Natural killer cell (primary cell): ENCODE measurements at regions not wholly inside any gene's neighbourhood (a gene's known extent, or its start where the extent isn't known, plus 50 kb on each side); places are given as distances from the start of the nearest gene placed in this dataset.

Experiments
- ATAC-seq, 3 donors: fragments of 150-1000 bp in 2 of 3; fragments of 200-7000 bp in 1 of 3; cut with Tn5 transposase; 1 replicate in 1 of 3; 2 replicates in 2 of 3; pipeline ENCODE4 v1.10.0; 2021; ENCODE audit warnings: mild to moderate bottlenecking in 2 of 3, moderate library complexity in 2 of 3
- DNase-seq, 2 donors: peaks; one replicate each; pipeline versions ENCODE4 v3.0.0 to v3.0.0-alpha.2; 2013 to 2021; ENCODE audit warnings: mixed read lengths in 1 of 2
- H3K27ac ChIP-seq: one replicate; pipeline ENCODE4 v1.5.1; 2013; ENCODE audit warnings: mild to moderate bottlenecking, low read length
- H3K27me3 ChIP-seq: one replicate; pipeline ENCODE4 v1.6.1; 2013; ENCODE audit warnings: low read length; ENCODE audit not compliant: control insufficient read depth, insufficient read depth
- H3K36me3 ChIP-seq: one replicate; pipeline ENCODE4 v1.6.1; 2013; ENCODE audit warnings: low read length; ENCODE audit not compliant: control insufficient read depth, insufficient read depth
- H3K4me1 ChIP-seq: one replicate; pipeline ENCODE4 v1.6.1; 2013; ENCODE audit warnings: low read length; ENCODE audit not compliant: control insufficient read depth, insufficient read depth
- H3K4me3 ChIP-seq: one replicate; pipeline ENCODE4 v1.5.1; 2013; ENCODE audit warnings: low read length
- H3K9me3 ChIP-seq: one replicate; pipeline ENCODE4 v1.6.1; 2013; ENCODE audit warnings: low read length; ENCODE audit not compliant: control insufficient read depth, insufficient read depth
- H3K27ac Mint-ChIP-seq, 2 donors: one replicate each; pipeline ENCODE4 v1.8.0; 2022; ENCODE audit warnings: mild to moderate bottlenecking in 2 of 2, mixed read lengths in 2 of 2, moderate library complexity in 1 of 2
- H3K27me3 Mint-ChIP-seq, 2 donors: one replicate each; pipeline ENCODE4 v1.8.0; 2022; ENCODE audit warnings: low read depth in 2 of 2, mixed read lengths in 2 of 2
- H3K36me3 Mint-ChIP-seq: one replicate; pipeline ENCODE4 v1.8.0; 2022; ENCODE audit warnings: mixed read lengths
- H3K4me1 Mint-ChIP-seq, 2 donors: one replicate each; pipeline ENCODE4 v1.8.0; 2022; ENCODE audit warnings: mixed read lengths in 2 of 2
- H3K4me3 Mint-ChIP-seq: one replicate; pipeline ENCODE4 v1.8.0; 2022; ENCODE audit warnings: mild to moderate bottlenecking, moderate library complexity, mixed read lengths
- H3K9me3 Mint-ChIP-seq, 2 donors: one replicate each; pipeline ENCODE4 v1.8.0; 2022; ENCODE audit warnings: mixed read lengths in 2 of 2
- WGBS: methylation state at CpG from one replicate; pipeline ENCODE4 v1.1.7; 2013; ENCODE audit warnings: missing lambda C conversion rate; ENCODE audit not compliant: insufficient coverage; 5-methylcytosine and 5-hydroxymethylcytosine counted together
- intact Hi-C: fragments of 100-400 bp; cut with micrococcal nuclease; formaldehyde crosslinking; loops from one replicate; pipeline ENCODE4 v1.14.2; 2022
- TF ChIP-seq, protein P1 (sequence below): fragments of 200-600 bp; IDR thresholded peaks from one replicate; pipeline ENCODE4 v1.8.0; 2022; ENCODE audit warnings: antibody characterized with exemption

DNA sequence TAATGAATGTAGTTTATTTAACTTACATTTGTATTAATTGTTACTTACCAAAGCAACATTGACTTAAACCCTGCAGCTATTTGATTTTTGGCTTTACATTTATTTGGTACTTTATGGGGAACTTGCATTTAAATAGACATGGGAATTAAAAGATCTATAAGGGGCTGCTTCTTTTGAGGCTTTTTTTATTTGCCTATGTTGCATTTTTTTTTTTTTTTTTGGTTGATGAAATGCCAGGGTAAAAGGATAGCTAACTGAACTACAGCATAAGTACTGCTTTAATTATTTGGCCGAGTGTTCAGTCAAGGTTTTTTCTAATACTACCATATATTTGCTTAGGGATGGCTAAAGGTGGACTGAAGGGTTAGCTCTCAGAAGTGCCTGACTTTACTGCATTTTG, 62.5 kb upstream of the CDH4 start:
- ATAC-seq (no peak), DNase-seq (no peak)
- Histone ChIP-seq H3K27ac (no peak overlapping the region), H3K27me3 (no peaks in the 10 kb centered on the region), H3K9me3 (no peaks in the 10 kb centered on the region), H3K4me1 (no peaks in the 10 kb centered on the region), H3K36me3 (no peaks in the 10 kb centered on the region), H3K4me3 (no peak overlapping the region)
- H3K36me3 Mint-ChIP-seq = no peaks in the 10 kb centered on the region
- no peak overlapping the region for H3K27ac Mint-ChIP-seq
- intact Hi-C loops = no loop called here
- H3K27me3 Mint-ChIP-seq = peaks cover 7 to 20% of the 10 kb centered on the region in 2 donors
- WGBS = no CpG with 5 or more reads among the region's 1 CpG
- no peak overlapping the region for H3K4me3 Mint-ChIP-seq
- H3K4me1 Mint-ChIP-seq = no peaks in the 10 kb centered on the region
- TF ChIP-seq, protein P1, sequence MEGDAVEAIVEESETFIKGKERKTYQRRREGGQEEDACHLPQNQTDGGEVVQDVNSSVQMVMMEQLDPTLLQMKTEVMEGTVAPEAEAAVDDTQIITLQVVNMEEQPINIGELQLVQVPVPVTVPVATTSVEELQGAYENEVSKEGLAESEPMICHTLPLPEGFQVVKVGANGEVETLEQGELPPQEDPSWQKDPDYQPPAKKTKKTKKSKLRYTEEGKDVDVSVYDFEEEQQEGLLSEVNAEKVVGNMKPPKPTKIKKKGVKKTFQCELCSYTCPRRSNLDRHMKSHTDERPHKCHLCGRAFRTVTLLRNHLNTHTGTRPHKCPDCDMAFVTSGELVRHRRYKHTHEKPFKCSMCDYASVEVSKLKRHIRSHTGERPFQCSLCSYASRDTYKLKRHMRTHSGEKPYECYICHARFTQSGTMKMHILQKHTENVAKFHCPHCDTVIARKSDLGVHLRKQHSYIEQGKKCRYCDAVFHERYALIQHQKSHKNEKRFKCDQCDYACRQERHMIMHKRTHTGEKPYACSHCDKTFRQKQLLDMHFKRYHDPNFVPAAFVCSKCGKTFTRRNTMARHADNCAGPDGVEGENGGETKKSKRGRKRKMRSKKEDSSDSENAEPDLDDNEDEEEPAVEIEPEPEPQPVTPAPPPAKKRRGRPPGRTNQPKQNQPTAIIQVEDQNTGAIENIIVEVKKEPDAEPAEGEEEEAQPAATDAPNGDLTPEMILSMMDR = no peak
- H3K9me3 Mint-ChIP-seq = no peaks in the 10 kb centered on the region

GRCh38 chr20:61191096-61191495, 61.0 kb upstream of the CDH4 start:
- ATAC-seq (no peak), DNase-seq (no peak)
- Histone ChIP-seq H3K4me1 (no peaks in the 10 kb centered on the region), H3K27me3 (no peaks in the 10 kb centered on the region), H3K36me3 (no peaks in the 10 kb centered on the region), H3K27ac (no peak overlapping the region), H3K4me3 (no peak overlapping the region), H3K9me3 (no peaks in the 10 kb centered on the region)
- WGBS = 92% methylated on average over 9 of the region's 9 CpGs
- Mint-ChIP-seq H3K36me3 (no peaks in the 10 kb centered on the region), H3K4me3 (no peak overlapping the region), H3K27me3 (peaks cover 7 to 16% of the 10 kb centered on the region in 2 donors), H3K27ac (no peak overlapping the region), H3K9me3 (no peaks in the 10 kb centered on the region), H3K4me1 (no peaks in the 10 kb centered on the region)
- TF ChIP-seq, protein P1 = no peak
- intact Hi-C loops = no loop called here

GRCh38 chr20:61192337-61192950, 59.6 kb upstream of the CDH4 start:
- WGBS = 82% methylated on average over 5 of the region's 10 CpGs
- H3K9me3 ChIP-seq = no peaks in the 10 kb centered on the region
- Mint-ChIP-seq H3K9me3 (no peaks in the 10 kb centered on the region), H3K36me3 (no peaks in the 10 kb centered on the region), H3K27me3 (peaks cover 9 to 10% of the 10 kb centered on the region in 2 donors), H3K27ac (no peak overlapping the region), H3K4me1 (no peaks in the 10 kb centered on the region), H3K4me3 (no peak overlapping the region)
- no peaks in the 10 kb centered on the region for H3K36me3 ChIP-seq
- ATAC-seq (no peak), DNase-seq (no peak)
- no peak overlapping the region for H3K4me3 ChIP-seq
- H3K27ac ChIP-seq = no peak overlapping the region
- TF ChIP-seq, protein P1 = no peak
- intact Hi-C loops = no loop called here
- no peaks in the 10 kb centered on the region for H3K27me3 ChIP-seq
- no peaks in the 10 kb centered on the region for H3K4me1 ChIP-seq

DNA sequence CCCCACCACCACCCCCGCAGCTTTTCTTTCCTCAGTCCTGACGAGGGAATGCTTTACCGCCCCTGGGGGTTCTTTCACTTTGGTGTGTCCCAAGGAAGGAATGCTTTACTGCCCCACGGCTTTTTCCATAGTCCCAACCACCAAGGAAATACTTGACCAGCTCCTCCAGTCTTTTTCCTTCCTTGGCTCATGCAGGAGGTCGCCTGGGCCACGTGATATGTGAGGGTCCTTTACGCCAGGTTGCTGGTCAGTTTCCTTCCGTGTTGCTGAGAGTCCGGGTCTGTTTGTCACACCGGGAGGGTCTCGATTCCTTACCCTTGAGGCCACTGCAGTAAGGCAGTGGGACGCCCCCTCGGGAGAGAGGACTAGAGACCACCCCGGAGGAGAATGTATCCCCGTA, 58.9 kb upstream of the CDH4 start:
- Histone ChIP-seq H3K27me3 (no peaks in the 10 kb centered on the region), H3K4me3 (no peak overlapping the region), H3K27ac (no peak overlapping the region), H3K4me1 (no peaks in the 10 kb centered on the region), H3K36me3 (no peaks in the 10 kb centered on the region), H3K9me3 (no peaks in the 10 kb centered on the region)
- H3K4me1 Mint-ChIP-seq = no peaks in the 10 kb centered on the region
- 88% methylated on average over 14 of the region's 15 CpGs for WGBS
- no peak overlapping the region for H3K27ac Mint-ChIP-seq
- TF ChIP-seq, protein P1 = no peak
- peaks cover 5 to 8% of the 10 kb centered on the region in 2 donors for H3K27me3 Mint-ChIP-seq
- intact Hi-C loops = no loop called here
- DNase-seq (no peak), ATAC-seq (no peak)
- H3K4me3 Mint-ChIP-seq = no peak overlapping the region
- H3K9me3 Mint-ChIP-seq = no peaks in the 10 kb centered on the region
- no peaks in the 10 kb centered on the region for H3K36me3 Mint-ChIP-seq
